ENCODE measurements at regions not wholly inside any gene's neighbourhood (a gene's known extent, or its start where the extent isn't known, plus 50 kb on each side); places are given as distances from the start of the nearest gene placed in this dataset.

DNA sequence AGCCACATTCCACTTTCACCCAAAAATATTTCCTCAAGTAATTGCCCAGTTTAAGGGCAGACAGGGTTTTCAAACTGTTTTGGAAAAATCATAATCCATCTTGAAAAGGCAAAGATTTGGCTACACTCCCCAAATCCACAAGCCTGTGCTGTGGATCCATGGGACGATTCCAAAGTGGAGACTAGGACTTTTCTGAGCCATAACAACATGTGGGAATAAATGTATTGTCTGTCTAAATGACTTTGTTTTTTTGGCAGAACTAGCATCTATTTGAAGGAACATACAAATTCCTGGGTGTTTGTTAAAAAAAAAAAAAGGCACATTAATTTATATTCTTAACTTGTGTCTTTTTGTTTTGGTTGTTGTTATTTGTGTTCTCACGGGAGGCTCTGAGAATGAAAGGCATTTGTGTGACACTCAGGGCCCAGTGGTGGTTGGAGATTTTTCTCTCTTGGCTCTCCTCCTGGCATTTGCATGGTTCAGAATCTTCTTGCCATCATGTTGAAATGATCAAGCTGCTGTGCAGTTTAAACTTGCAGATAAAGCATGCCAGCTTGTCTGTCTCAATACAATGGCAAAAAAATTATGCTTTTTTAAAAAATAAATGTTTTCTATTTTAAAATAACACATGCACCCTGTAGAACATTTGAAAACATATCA lies 277.4 kb downstream of the EN1 start:
- H3K4me3 ChIP-seq (ENCODE audit: low read length, poor library complexity, severe bottlenecking), result no peak overlapping the region
- no peak overlapping the region for H2AFZ ChIP-seq (ENCODE audit: low read length)
- no peaks in the 10 kb centered on the region for H3F3A ChIP-seq (ENCODE audit: low read depth)
- no peaks in the 10 kb centered on the region for H4K20me1 ChIP-seq (ENCODE audit: insufficient read depth, low read length, poor library complexity, severe bottlenecking)
- no peak overlapping the region for H3K9ac ChIP-seq (ENCODE audit: low read depth, low read length, poor library complexity, severe bottlenecking)
- no peaks in the 10 kb centered on the region for H3K9me3 ChIP-seq (ENCODE audit: insufficient read depth, low read depth, low read length)
- TF ChIP-seq EZH2phosphoT487 (IDR thresholded peaks at IDR 0.05; ENCODE audit: borderline replicate concordance) (no peak), CTCF (conservative IDR thresholded peaks at IDR 0.05; ENCODE audit: low read length) (no peak)
- no peaks in the 10 kb centered on the region for H3K4me1 ChIP-seq (ENCODE audit: insufficient read depth, low read length, poor library complexity, severe bottlenecking)
- no peaks in the 10 kb centered on the region for H3K36me3 ChIP-seq (ENCODE audit: insufficient read depth, low read length)
- no peaks in the 10 kb centered on the region for H3K9me2 ChIP-seq (replicated peaks; ENCODE audit: low read depth, low read length)
- no peaks in the 10 kb centered on the region for H3K79me2 ChIP-seq (ENCODE audit: insufficient read depth, low read length)
- H3K27me3 ChIP-seq (ENCODE audit: insufficient read depth, low read length, poor library complexity, severe bottlenecking), result no peaks in the 10 kb centered on the region
- H3K4me2 ChIP-seq (ENCODE audit: low read depth, low read length, poor library complexity, severe bottlenecking), result no peak overlapping the region

DNA sequence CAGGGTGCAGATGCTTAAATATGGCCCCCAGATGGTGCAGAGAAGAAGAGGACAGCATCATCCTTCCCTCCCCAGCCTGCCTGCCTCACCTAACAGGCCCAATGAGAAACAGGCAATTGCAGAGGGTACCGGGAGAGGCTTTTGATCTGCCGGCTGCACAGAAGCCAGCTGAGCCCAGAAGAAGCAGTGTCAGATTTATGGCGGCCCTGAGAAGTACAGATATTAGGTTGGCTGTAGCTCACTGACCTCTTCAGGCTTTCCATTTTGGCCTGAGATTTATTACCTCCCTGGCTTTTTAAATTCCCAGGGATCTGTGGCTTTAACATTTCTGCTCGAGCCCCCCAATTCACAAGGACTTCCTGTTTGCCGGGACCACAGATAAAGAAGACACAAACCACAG lies 278.7 kb downstream of the EN1 start:
- H3F3A ChIP-seq (ENCODE audit: low read depth), result no peaks in the 10 kb centered on the region
- no peaks in the 10 kb centered on the region for H3K27me3 ChIP-seq (ENCODE audit: insufficient read depth, low read length, poor library complexity, severe bottlenecking)
- no peak overlapping the region for H3K4me3 ChIP-seq (ENCODE audit: low read length, poor library complexity, severe bottlenecking)
- H4K20me1 ChIP-seq (ENCODE audit: insufficient read depth, low read length, poor library complexity, severe bottlenecking), result no peaks in the 10 kb centered on the region
- H3K9me3 ChIP-seq (ENCODE audit: insufficient read depth, low read depth, low read length), result no peaks in the 10 kb centered on the region
- H3K79me2 ChIP-seq (ENCODE audit: insufficient read depth, low read length), result no peaks in the 10 kb centered on the region
- H3K4me2 ChIP-seq (ENCODE audit: low read depth, low read length, poor library complexity, severe bottlenecking), result no peak overlapping the region
- H3K9ac ChIP-seq (ENCODE audit: low read depth, low read length, poor library complexity, severe bottlenecking), result no peak overlapping the region
- no peaks in the 10 kb centered on the region for H3K36me3 ChIP-seq (ENCODE audit: insufficient read depth, low read length)
- H3K9me2 ChIP-seq (replicated peaks; ENCODE audit: low read depth, low read length), result no peaks in the 10 kb centered on the region
- H2AFZ ChIP-seq (ENCODE audit: low read length), result no peak overlapping the region
- no peak for TF ChIP-seq CTCF (conservative IDR thresholded peaks at IDR 0.05; ENCODE audit: low read length)
- H3K4me1 ChIP-seq (ENCODE audit: insufficient read depth, low read length, poor library complexity, severe bottlenecking), result no peaks in the 10 kb centered on the region

DNA sequence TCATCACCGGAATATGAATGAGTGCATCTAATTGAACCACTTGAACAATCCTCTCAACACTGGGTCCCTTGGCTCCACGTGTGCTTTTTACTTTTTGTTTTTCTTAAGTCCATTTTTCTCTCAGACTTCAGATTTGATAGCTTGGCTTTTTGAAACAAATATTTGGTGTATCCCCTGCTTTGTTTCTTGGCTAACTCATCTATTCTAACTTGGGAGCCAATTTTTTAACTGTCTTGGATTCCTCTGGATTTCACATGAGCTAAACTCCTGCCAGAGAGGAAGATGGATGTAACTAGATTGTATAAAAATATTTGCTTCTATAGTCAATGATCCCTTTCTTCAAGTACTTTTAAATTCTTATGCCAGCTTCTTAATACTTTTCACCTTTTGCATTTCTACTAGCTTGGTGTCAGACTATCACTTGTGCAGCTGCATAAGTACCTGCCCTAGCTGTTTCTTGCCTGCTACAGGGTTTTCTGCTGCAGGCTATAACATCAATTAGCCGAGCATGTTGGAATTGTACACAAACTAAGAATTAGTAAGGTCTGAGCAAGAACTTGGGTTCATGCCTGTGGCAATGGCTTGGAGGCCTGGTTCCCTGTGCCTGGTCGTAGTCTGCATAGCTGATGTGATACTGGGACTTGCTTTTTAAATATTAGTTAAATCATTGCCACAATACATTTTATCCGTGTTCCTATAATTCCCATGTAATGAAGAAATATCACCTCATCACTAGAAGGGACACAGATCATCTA lies 281.5 kb downstream of the EN1 start:
- Histone ChIP-seq H3K4me1 (ENCODE audit: insufficient read depth, low read length, poor library complexity, severe bottlenecking) (no peaks in the 10 kb centered on the region), H4K20me1 (ENCODE audit: insufficient read depth, low read length, poor library complexity, severe bottlenecking) (no peaks in the 10 kb centered on the region), H2AFZ (ENCODE audit: low read length) (no peak overlapping the region), H3K4me2 (ENCODE audit: low read depth, low read length, poor library complexity, severe bottlenecking) (no peak overlapping the region), H3F3A (ENCODE audit: low read depth) (no peaks in the 10 kb centered on the region), H3K9me2 (replicated peaks; ENCODE audit: low read depth, low read length) (no peaks in the 10 kb centered on the region), H3K4me3 (ENCODE audit: low read length, poor library complexity, severe bottlenecking) (no peak overlapping the region), H3K9me3 (ENCODE audit: insufficient read depth, low read depth, low read length) (no peaks in the 10 kb centered on the region), H3K9ac (ENCODE audit: low read depth, low read length, poor library complexity, severe bottlenecking) (no peak overlapping the region), H3K36me3 (ENCODE audit: insufficient read depth, low read length) (no peaks in the 10 kb centered on the region), H3K27me3 (ENCODE audit: insufficient read depth, low read length, poor library complexity, severe bottlenecking) (no peaks in the 10 kb centered on the region), H3K79me2 (ENCODE audit: insufficient read depth, low read length) (no peaks in the 10 kb centered on the region)
- TF ChIP-seq CTCF (conservative IDR thresholded peaks at IDR 0.05; ENCODE audit: low read length), result no peak
- TF ChIP-seq EZH2phosphoT487 (IDR thresholded peaks at IDR 0.05; ENCODE audit: borderline replicate concordance), result no peak
